Ascending aorta (tissue), 2 donors: ENCODE measurements at regions not wholly inside any gene's neighbourhood (a gene's known extent, or its start where the extent isn't known, plus 50 kb on each side); places are given as distances from the start of the nearest gene placed in this dataset.

Experiments
- DNase-seq, 2 donors: peaks; one replicate each; pipeline ENCODE4 v3.0.0-alpha.2; 2019; ENCODE audit warnings: low spot score in 2 of 2
- H3K27ac ChIP-seq, 2 donors: fragments of 200-600 bp; sonication (generic); one replicate each; pipeline ENCODE4 v1.5.1; 2016 to 2017; ENCODE audit warnings: mild to moderate bottlenecking in 1 of 2
- H3K27me3 ChIP-seq: fragments of 200-600 bp; sonication (generic); one replicate; pipeline ENCODE4 v1.5.1; 2017
- H3K36me3 ChIP-seq, 2 donors: fragments of 200-600 bp; sonication (generic); one replicate each; pipeline ENCODE4 v1.5.1; 2016
- H3K4me1 ChIP-seq, 2 donors: fragments of 200-600 bp; sonication (generic); one replicate each; pipeline ENCODE4 v1.5.1; 2016 to 2017; ENCODE audit warnings: mild to moderate bottlenecking in 1 of 2
- H3K4me3 ChIP-seq, 2 donors: fragments of 200-600 bp; sonication (generic); one replicate each; pipeline ENCODE4 v1.5.1; 2016 to 2017; ENCODE audit warnings: mild to moderate bottlenecking in 1 of 2
- H3K9me3 ChIP-seq, 2 donors: fragments of 200-600 bp; sonication (generic); one replicate each; pipeline ENCODE4 v1.5.1; 2016
- intact Hi-C: fragments of 100-400 bp; cut with DNase I; formaldehyde crosslinking; loops from one replicate; pipeline ENCODE4 v1.15.1; 2023
- TF ChIP-seq, protein P1 (sequence below), 3 experiments: fragments of 200-600 bp in 2 of 3; fragments of 450-650 bp in 1 of 3; sonication (generic) in 2 of 3; IDR thresholded peaks; one replicate each; pipeline ENCODE4 v1.5.1; 2016 to 2019; ENCODE audit warnings: antibody characterized with exemption in 3 of 3, mild to moderate bottlenecking in 1 of 3, moderate library complexity in 1 of 3

DNA sequence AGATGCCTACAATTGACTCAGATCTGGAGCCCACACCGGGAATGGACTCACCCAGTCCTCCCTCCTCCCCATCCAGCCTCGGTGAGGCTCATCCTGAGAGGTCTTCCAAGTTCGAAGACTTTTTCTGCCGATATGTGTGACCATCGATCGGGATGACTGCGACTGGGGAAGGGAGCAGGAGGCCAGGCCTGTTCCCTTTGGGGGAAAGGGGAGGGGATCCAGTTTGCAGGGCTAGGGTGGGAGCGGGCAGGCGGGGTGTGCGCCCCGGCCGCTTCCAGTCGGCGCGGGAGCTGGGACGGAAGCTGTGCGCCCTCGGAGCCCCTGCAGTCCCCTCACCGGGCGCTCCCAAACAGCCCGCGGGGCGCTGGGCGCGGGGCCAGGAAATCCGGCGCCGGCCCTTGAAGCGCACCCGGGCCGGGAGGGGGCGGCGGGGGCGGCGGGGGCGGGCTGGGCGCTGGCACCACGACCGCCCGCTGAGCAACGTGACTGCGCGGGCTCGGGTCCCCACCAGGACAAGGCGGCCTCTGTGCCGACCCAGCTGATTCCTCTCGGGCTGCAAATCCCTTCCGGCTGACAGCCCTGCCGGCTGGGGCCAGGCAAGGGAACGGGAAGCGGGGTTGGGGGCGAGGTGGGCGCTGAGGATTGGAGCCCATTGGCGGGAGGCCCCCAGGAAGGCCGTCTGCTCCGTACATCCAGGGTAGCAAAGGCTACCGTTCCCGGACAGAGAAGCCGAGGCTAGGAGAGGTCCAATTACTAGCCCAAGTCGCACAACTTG is 103.9 kb downstream of the EBNA1BP2 start:
- H3K9me3 ChIP-seq, result no peaks in the 10 kb centered on the region
- H3K36me3 ChIP-seq, result no peaks in the 10 kb centered on the region
- peak overlapping the region; percentile 57 to 66 for H3K4me3 ChIP-seq
- intact Hi-C loops, result no loop called here
- no peak for DNase-seq
- no peaks in the 10 kb centered on the region for H3K27me3 ChIP-seq
- H3K4me1 ChIP-seq, result peaks cover 3% of the 10 kb centered on the region in 2 donors
- H3K27ac ChIP-seq, result no peak overlapping the region
- TF ChIP-seq, protein P1, sequence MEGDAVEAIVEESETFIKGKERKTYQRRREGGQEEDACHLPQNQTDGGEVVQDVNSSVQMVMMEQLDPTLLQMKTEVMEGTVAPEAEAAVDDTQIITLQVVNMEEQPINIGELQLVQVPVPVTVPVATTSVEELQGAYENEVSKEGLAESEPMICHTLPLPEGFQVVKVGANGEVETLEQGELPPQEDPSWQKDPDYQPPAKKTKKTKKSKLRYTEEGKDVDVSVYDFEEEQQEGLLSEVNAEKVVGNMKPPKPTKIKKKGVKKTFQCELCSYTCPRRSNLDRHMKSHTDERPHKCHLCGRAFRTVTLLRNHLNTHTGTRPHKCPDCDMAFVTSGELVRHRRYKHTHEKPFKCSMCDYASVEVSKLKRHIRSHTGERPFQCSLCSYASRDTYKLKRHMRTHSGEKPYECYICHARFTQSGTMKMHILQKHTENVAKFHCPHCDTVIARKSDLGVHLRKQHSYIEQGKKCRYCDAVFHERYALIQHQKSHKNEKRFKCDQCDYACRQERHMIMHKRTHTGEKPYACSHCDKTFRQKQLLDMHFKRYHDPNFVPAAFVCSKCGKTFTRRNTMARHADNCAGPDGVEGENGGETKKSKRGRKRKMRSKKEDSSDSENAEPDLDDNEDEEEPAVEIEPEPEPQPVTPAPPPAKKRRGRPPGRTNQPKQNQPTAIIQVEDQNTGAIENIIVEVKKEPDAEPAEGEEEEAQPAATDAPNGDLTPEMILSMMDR (IDR thresholded peaks at IDR 0.05), result no peak

DNA sequence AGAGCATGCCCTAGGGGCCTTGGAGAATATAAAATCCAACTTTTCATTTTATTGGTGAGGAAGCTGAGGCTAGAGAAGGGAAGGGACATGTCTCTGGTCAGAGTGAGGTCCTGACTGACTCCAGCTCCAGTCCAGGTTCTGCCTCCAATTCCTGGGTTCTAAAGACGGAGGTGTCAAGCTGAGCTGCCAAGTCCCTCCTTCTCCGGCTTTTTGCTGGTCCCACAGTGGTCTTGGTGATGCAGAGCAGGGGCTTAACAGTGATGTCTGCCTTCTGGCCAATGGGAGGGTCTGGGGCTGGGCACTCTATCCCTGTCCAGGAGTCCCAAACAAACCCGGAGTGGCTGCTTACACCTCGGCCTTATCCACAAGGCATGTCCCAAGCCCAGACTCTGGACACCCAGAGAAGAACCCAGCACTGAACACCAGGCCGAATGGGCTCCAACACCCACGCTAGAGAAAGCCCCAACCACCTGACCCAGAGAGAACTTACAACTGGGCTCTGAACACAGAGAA is 104.8 kb downstream of the EBNA1BP2 start:
- intact Hi-C loops, result no loop called here
- Histone ChIP-seq H3K4me3 (no peak overlapping the region), H3K9me3 (no peaks in the 10 kb centered on the region), H3K27ac (no peak overlapping the region), H3K4me1 (peaks cover 3% of the 10 kb centered on the region in 2 donors), H3K27me3 (no peaks in the 10 kb centered on the region), H3K36me3 (no peaks in the 10 kb centered on the region)
- DNase-seq, result no peak
- TF ChIP-seq, protein P1 (IDR thresholded peaks at IDR 0.05), result no peak

DNA sequence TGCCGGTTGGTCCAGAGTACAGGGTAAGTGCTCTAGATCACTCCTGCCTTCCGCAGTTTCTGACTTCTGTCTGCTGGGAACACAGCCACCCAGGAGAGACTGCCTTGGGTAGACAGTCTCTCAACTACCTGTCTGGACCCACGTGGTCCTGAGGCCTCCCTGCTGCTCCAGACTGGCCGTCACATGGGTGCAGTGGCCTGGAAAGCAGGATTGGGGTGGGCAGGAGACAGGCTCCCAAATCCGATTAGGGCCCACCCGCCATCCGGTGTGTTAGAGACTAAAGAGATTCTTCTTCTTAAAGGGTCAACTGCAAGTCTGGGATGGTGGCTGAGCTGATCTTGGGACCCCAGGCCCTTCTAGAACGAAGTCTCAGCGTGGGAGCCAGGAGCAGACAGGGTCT is 105.5 kb downstream of the EBNA1BP2 start:
- Histone ChIP-seq H3K27me3 (no peaks in the 10 kb centered on the region), H3K27ac (no peak overlapping the region), H3K36me3 (no peaks in the 10 kb centered on the region), H3K4me3 (no peak overlapping the region), H3K9me3 (no peaks in the 10 kb centered on the region), H3K4me1 (peaks cover 3% of the 10 kb centered on the region in 2 donors)
- no peak for DNase-seq
- intact Hi-C loops, result no loop called here
- TF ChIP-seq, protein P1 (IDR thresholded peaks at IDR 0.05), result no peak

DNA sequence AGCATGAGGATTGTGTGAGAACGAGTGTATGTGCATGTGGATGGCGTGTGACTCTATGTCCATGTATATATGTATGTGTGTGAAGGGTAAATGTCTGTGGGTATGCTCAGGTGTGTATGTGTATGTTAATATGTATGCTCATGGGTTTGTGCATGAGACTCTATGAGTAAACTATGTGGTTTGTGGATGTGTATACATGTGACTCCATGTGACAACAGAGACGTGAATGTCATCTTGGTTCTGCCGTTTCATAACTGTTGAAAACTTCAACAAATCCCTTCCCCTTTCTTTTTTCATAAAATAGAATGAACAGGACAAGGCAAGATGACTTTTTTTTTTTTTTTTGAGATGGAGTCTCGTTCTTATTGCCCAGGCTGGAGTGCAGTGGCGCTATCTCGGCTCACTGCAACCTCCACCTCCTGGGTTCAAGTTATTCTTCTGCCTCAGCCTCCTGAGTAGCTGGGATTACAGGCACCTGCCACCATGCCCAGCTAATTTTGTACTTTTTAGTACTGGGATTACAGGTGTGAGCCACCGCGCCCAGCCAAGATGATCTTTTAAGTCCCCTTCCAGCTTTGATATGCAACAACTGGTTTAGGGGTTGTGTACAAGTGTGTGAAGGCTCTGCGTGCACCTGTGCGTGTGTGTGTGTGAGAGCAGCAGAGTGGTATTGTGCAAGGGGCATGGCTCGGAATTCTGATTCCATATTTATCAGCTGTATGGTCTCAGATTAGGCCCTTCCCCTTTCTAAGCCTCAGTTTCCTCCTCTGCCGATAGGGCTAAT is 106.3 kb downstream of the EBNA1BP2 start:
- no peak overlapping the region for H3K27ac ChIP-seq
- H3K4me3 ChIP-seq, result no peak overlapping the region
- H3K9me3 ChIP-seq, result no peaks in the 10 kb centered on the region
- H3K36me3 ChIP-seq, result no peaks in the 10 kb centered on the region
- no peak for DNase-seq
- TF ChIP-seq, protein P1 (IDR thresholded peaks at IDR 0.05), result no peak
- peaks cover 3% of the 10 kb centered on the region in 2 donors for H3K4me1 ChIP-seq
- intact Hi-C loops, result no loop called here
- H3K27me3 ChIP-seq, result no peaks in the 10 kb centered on the region

DNA sequence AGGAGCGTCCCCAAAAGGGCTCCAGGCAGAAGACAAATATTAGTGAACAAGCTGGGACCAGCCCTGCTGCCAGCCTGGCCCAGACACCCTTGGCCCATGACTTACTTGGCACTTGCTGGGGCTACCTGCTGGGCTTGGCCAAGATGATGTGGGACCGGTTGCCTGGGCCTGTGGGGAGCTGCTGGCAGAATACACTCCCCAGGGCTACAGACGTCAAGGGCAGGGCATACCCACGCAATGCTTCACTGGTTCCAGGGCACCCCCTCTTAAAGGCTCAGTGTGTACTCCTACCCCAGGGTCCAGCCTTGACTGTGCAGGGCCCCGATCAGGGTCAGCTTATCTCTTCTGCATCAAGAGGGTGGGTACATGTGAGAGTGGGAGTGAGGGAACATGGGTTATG is 106.5 kb upstream of the SLC2A1 start:
- H3K4me1 ChIP-seq, result peaks cover 3% of the 10 kb centered on the region in 2 donors
- H3K27ac ChIP-seq, result no peak overlapping the region
- intact Hi-C loops, result no loop called here
- no peaks in the 10 kb centered on the region for H3K27me3 ChIP-seq
- TF ChIP-seq, protein P1 (IDR thresholded peaks at IDR 0.05), result no peak
- no peak overlapping the region for H3K4me3 ChIP-seq
- DNase-seq, result no peak
- H3K9me3 ChIP-seq, result no peaks in the 10 kb centered on the region
- H3K36me3 ChIP-seq, result no peaks in the 10 kb centered on the region
